ENCODE measurements at regions not wholly inside any gene's neighbourhood (a gene's known extent, or its start where the extent isn't known, plus 50 kb on each side); places are given as distances from the start of the nearest gene placed in this dataset.

GRCh38 chr14:82587226-82587625 lies 1053.6 kb upstream of the SEL1L start:
- Mint-ChIP-seq H3K36me3 (ENCODE audit: unreplicated experiment) (no peaks in the 10 kb centered on the region), H3K27ac (ENCODE audit: unreplicated experiment) (no peak overlapping the region)

GRCh38 chr14:82595466-82595865 lies 1061.8 kb upstream of the SEL1L start:
- DNase-seq (ENCODE audit: extremely low spot score, unreplicated experiment): no peak
- Mint-ChIP-seq H3K27me3 (ENCODE audit: unreplicated experiment) (peaks cover 2% of the 10 kb centered on the region), H3K4me1 (ENCODE audit: unreplicated experiment) (no peaks in the 10 kb centered on the region), H3K4me3 (ENCODE audit: unreplicated experiment) (no peak overlapping the region), H3K27ac (ENCODE audit: unreplicated experiment) (no peak overlapping the region), H3K9me3 (ENCODE audit: unreplicated experiment) (no peaks in the 10 kb centered on the region), H3K36me3 (ENCODE audit: unreplicated experiment) (no peaks in the 10 kb centered on the region)
- TF ChIP-seq CTCF (IDR thresholded peaks at IDR 0.05): no peak

More at GRCh38 chr14:82587226-82587625, 1053.6 kb upstream of the SEL1L start:
- no peaks in the 10 kb centered on the region for H3K9me3 Mint-ChIP-seq (ENCODE audit: unreplicated experiment)
- peaks cover 2% of the 10 kb centered on the region for H3K27me3 Mint-ChIP-seq (ENCODE audit: unreplicated experiment)
- no peak for DNase-seq (ENCODE audit: extremely low spot score, unreplicated experiment)
- H3K4me1 Mint-ChIP-seq (ENCODE audit: unreplicated experiment): no peaks in the 10 kb centered on the region
- no peak for TF ChIP-seq CTCF (IDR thresholded peaks at IDR 0.05)
- no peak overlapping the region for H3K4me3 Mint-ChIP-seq (ENCODE audit: unreplicated experiment)

GRCh38 chr14:82602794-82603193 lies 1069.1 kb upstream of the SEL1L start:
- H3K9me3 Mint-ChIP-seq (ENCODE audit: unreplicated experiment): peaks cover 8% of the 10 kb centered on the region
- no peak for TF ChIP-seq CTCF (IDR thresholded peaks at IDR 0.05)
- H3K27ac Mint-ChIP-seq (ENCODE audit: unreplicated experiment): no peak overlapping the region
- H3K36me3 Mint-ChIP-seq (ENCODE audit: unreplicated experiment): no peaks in the 10 kb centered on the region
- no peaks in the 10 kb centered on the region for H3K4me1 Mint-ChIP-seq (ENCODE audit: unreplicated experiment)
- no peak overlapping the region for H3K4me3 Mint-ChIP-seq (ENCODE audit: unreplicated experiment)
- H3K27me3 Mint-ChIP-seq (ENCODE audit: unreplicated experiment): no peaks in the 10 kb centered on the region
- no peak for DNase-seq (ENCODE audit: extremely low spot score, unreplicated experiment)

- Mint-ChIP-seq H3K4me1 (ENCODE audit: unreplicated experiment) (no peaks in the 10 kb centered on the region), H3K9me3 (ENCODE audit: unreplicated experiment) (peaks cover 8% of the 10 kb centered on the region)
These were observed 1071.2 kb upstream of the SEL1L start for GRCh38 chr14:82604819-82605218.

GRCh38 chr14:82621881-82622450 lies 1088.3 kb upstream of the SEL1L start:
- Mint-ChIP-seq H3K9me3 (ENCODE audit: unreplicated experiment) (no peaks in the 10 kb centered on the region), H3K4me1 (ENCODE audit: unreplicated experiment) (no peaks in the 10 kb centered on the region), H3K4me3 (ENCODE audit: unreplicated experiment) (no peak overlapping the region), H3K36me3 (ENCODE audit: unreplicated experiment) (no peaks in the 10 kb centered on the region), H3K27ac (ENCODE audit: unreplicated experiment) (no peak overlapping the region), H3K27me3 (ENCODE audit: unreplicated experiment) (no peaks in the 10 kb centered on the region)
- TF ChIP-seq CTCF (IDR thresholded peaks at IDR 0.05): no peak
- no peak for DNase-seq (ENCODE audit: extremely low spot score, unreplicated experiment)

More at GRCh38 chr14:82604819-82605218, 1071.2 kb upstream of the SEL1L start:
- Mint-ChIP-seq H3K27me3 (ENCODE audit: unreplicated experiment) (no peaks in the 10 kb centered on the region), H3K27ac (ENCODE audit: unreplicated experiment) (no peak overlapping the region), H3K36me3 (ENCODE audit: unreplicated experiment) (no peaks in the 10 kb centered on the region), H3K4me3 (ENCODE audit: unreplicated experiment) (no peak overlapping the region)
- no peak for TF ChIP-seq CTCF (IDR thresholded peaks at IDR 0.05)
- DNase-seq (ENCODE audit: extremely low spot score, unreplicated experiment): no peak

Data from osteocyte (in vitro differentiated cells).